ENCODE measurements at regions not wholly inside any gene's neighbourhood (a gene's known extent, or its start where the extent isn't known, plus 50 kb on each side); places are given as distances from the start of the nearest gene placed in this dataset.

GRCh38 chr4:177696438-177696966 lies 254.3 kb upstream of the AGA start:
- peak; percentile 24 for DNase-seq
- no peak overlapping the region for H3K4me3 ChIP-seq (ENCODE audit: insufficient read depth, low read depth, low read length)
- H3K36me3 ChIP-seq (replicated peaks; ENCODE audit: control insufficient read depth, insufficient read depth, low read length): no peaks in the 10 kb centered on the region
- no peaks in the 10 kb centered on the region for H3K27me3 ChIP-seq (ENCODE audit: control insufficient read depth, insufficient read depth, low read length)

DNA sequence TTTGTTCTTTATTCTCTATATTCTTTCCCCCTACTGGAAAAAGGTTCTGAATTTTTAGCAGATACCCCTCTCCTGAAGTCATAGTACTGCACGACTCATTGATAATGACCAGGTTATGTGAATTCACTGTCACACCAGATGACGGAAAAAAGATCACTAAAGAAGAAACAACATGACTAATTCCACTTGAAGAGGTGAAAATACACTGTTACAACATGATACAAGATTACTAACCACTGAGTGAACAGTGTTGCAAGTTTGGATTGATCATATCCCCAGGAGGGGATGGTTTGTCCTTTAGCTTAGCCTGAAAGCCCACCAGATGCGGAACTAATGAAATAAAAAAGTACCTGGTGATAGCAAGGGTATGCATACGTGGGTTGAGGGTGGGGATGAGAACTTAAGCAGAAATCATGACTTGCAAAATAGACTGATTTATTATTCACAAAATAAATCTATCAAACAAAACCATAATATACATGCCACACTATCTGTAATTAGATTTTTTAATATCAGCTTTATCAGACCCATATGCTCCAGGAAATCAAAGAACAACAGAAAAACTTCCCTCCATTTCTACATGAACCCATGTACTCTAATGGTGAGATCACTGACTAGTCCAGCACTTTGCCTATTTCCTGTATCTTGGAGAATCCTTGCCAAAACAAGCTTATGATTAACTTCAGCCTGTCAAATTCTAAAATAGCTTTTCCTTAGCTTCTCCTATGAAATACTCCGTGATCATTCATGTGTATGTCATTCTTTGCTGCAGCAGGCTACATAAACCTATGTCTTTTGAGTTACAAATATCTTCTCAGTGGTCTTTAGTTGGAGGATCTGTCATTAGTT lies 257.4 kb upstream of the AGA start:
- Histone ChIP-seq H3K27me3 (ENCODE audit: control insufficient read depth, insufficient read depth, low read length) (no peaks in the 10 kb centered on the region), H3K36me3 (replicated peaks; ENCODE audit: control insufficient read depth, insufficient read depth, low read length) (no peaks in the 10 kb centered on the region), H3K4me3 (ENCODE audit: insufficient read depth, low read depth, low read length) (no peak overlapping the region)
- no peak for DNase-seq

GRCh38 chr4:177706916-177707315 lies 264.7 kb upstream of the AGA start:
- Histone ChIP-seq H3K36me3 (replicated peaks; ENCODE audit: control insufficient read depth, insufficient read depth, low read length) (no peaks in the 10 kb centered on the region), H3K4me3 (ENCODE audit: insufficient read depth, low read depth, low read length) (no peak overlapping the region), H3K27me3 (ENCODE audit: control insufficient read depth, insufficient read depth, low read length) (no peaks in the 10 kb centered on the region)
- no peak for DNase-seq

- H3K36me3 ChIP-seq (replicated peaks; ENCODE audit: control insufficient read depth, insufficient read depth, low read length): no peaks in the 10 kb centered on the region
- H3K4me3 ChIP-seq (ENCODE audit: insufficient read depth, low read depth, low read length): no peak overlapping the region
- no peak for DNase-seq
- H3K27me3 ChIP-seq (ENCODE audit: control insufficient read depth, insufficient read depth, low read length): no peaks in the 10 kb centered on the region
These were observed 271.2 kb upstream of the AGA start for GRCh38 chr4:177713454-177713853.

GRCh38 chr4:177717407-177717806 lies 275.2 kb upstream of the AGA start:
- DNase-seq: no peak
- H3K36me3 ChIP-seq (replicated peaks; ENCODE audit: control insufficient read depth, insufficient read depth, low read length): no peaks in the 10 kb centered on the region
- H3K4me3 ChIP-seq (ENCODE audit: insufficient read depth, low read depth, low read length): no peak overlapping the region
- no peaks in the 10 kb centered on the region for H3K27me3 ChIP-seq (ENCODE audit: control insufficient read depth, insufficient read depth, low read length)

DNA sequence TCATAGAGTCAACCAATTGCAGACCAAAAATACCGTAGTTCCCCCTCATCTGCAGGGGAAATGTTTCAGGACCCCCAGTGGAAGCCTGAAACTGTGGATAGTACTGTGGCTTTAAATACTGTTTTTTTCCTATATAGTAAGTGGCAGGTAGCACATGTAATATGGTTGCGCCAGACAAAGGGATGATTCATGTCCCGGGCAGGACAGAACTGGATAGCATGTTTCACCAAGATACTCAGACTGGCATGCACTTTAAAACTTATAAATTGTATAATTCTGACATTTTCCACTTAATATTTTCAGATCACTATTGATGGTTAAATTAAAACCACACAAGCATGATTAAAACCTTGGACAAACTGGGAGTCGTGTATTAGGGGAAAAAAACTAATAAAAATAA lies 276.3 kb upstream of the AGA start:
- Histone ChIP-seq H3K36me3 (replicated peaks; ENCODE audit: control insufficient read depth, insufficient read depth, low read length) (no peaks in the 10 kb centered on the region), H3K27me3 (ENCODE audit: control insufficient read depth, insufficient read depth, low read length) (no peaks in the 10 kb centered on the region), H3K4me3 (ENCODE audit: insufficient read depth, low read depth, low read length) (no peak overlapping the region)
- DNase-seq: no peak

GRCh38 chr4:177726111-177726510 lies 283.9 kb upstream of the AGA start:
- no peaks in the 10 kb centered on the region for H3K36me3 ChIP-seq (replicated peaks; ENCODE audit: control insufficient read depth, insufficient read depth, low read length)
- DNase-seq: no peak
- H3K4me3 ChIP-seq (ENCODE audit: insufficient read depth, low read depth, low read length): no peak overlapping the region
- H3K27me3 ChIP-seq (ENCODE audit: control insufficient read depth, insufficient read depth, low read length): no peaks in the 10 kb centered on the region

- H3K36me3 ChIP-seq (replicated peaks; ENCODE audit: control insufficient read depth, insufficient read depth, low read length): no peaks in the 10 kb centered on the region
- no peaks in the 10 kb centered on the region for H3K27me3 ChIP-seq (ENCODE audit: control insufficient read depth, insufficient read depth, low read length)
- no peak for DNase-seq
- H3K4me3 ChIP-seq (ENCODE audit: insufficient read depth, low read depth, low read length): no peak overlapping the region
These were observed 286.3 kb upstream of the AGA start for GRCh38 chr4:177728361-177729152.

DNA sequence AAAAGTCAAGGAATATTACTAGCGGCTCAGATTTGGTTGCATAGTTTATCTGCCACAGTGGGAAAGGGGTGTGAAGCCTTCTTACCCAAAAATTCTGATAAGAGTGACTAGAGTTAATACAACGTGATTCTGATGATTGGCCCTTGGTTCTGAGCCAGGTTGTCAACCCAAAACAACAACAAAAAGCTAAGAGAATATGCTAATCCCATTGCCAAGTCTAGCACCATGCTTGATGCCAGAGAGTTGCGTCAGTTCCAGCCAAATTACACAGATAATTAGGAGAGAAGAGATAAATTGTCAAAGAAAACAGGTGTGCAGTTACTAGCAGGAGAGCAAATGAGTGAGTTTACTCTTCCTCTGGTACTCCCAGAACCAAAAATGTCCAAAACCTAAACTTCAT lies 287.4 kb upstream of the AGA start:
- no peak overlapping the region for H3K4me3 ChIP-seq (ENCODE audit: insufficient read depth, low read depth, low read length)
- H3K36me3 ChIP-seq (replicated peaks; ENCODE audit: control insufficient read depth, insufficient read depth, low read length): no peaks in the 10 kb centered on the region
- DNase-seq: no peak
- H3K27me3 ChIP-seq (ENCODE audit: control insufficient read depth, insufficient read depth, low read length): no peaks in the 10 kb centered on the region

- Histone ChIP-seq H3K27me3 (ENCODE audit: control insufficient read depth, insufficient read depth, low read length) (no peaks in the 10 kb centered on the region), H3K4me3 (ENCODE audit: insufficient read depth, low read depth, low read length) (no peak overlapping the region), H3K36me3 (replicated peaks; ENCODE audit: control insufficient read depth, insufficient read depth, low read length) (no peaks in the 10 kb centered on the region)
- no peak for DNase-seq
These were observed 295.2 kb upstream of the AGA start for GRCh38 chr4:177737387-177737940.

- no peaks in the 10 kb centered on the region for H3K27me3 ChIP-seq (ENCODE audit: control insufficient read depth, insufficient read depth, low read length)
- H3K4me3 ChIP-seq (ENCODE audit: insufficient read depth, low read depth, low read length): no peak overlapping the region
- H3K36me3 ChIP-seq (replicated peaks; ENCODE audit: control insufficient read depth, insufficient read depth, low read length): no peaks in the 10 kb centered on the region
- DNase-seq: no peak
These were observed 298.3 kb upstream of the AGA start for GRCh38 chr4:177740563-177740962.

- no peak for DNase-seq
- Histone ChIP-seq H3K4me3 (ENCODE audit: insufficient read depth, low read depth, low read length) (no peak overlapping the region), H3K27me3 (ENCODE audit: control insufficient read depth, insufficient read depth, low read length) (no peaks in the 10 kb centered on the region), H3K36me3 (replicated peaks; ENCODE audit: control insufficient read depth, insufficient read depth, low read length) (no peaks in the 10 kb centered on the region)
These were observed 317.5 kb upstream of the AGA start for GRCh38 chr4:177759729-177760128.

- no peak for DNase-seq
- H3K27me3 ChIP-seq (ENCODE audit: control insufficient read depth, insufficient read depth, low read length): no peaks in the 10 kb centered on the region
- no peak overlapping the region for H3K4me3 ChIP-seq (ENCODE audit: insufficient read depth, low read depth, low read length)
- no peaks in the 10 kb centered on the region for H3K36me3 ChIP-seq (replicated peaks; ENCODE audit: control insufficient read depth, insufficient read depth, low read length)
These were observed 319.5 kb upstream of the AGA start for GRCh38 chr4:177761692-177762091.

GRCh38 chr4:177769155-177769554 lies 326.9 kb upstream of the AGA start:
- no peak overlapping the region for H3K4me3 ChIP-seq (ENCODE audit: insufficient read depth, low read depth, low read length)
- H3K27me3 ChIP-seq (ENCODE audit: control insufficient read depth, insufficient read depth, low read length): no peaks in the 10 kb centered on the region
- no peak for DNase-seq
- no peaks in the 10 kb centered on the region for H3K36me3 ChIP-seq (replicated peaks; ENCODE audit: control insufficient read depth, insufficient read depth, low read length)

GRCh38 chr4:177770776-177771175 lies 328.5 kb upstream of the AGA start:
- DNase-seq: no peak
- H3K27me3 ChIP-seq (ENCODE audit: control insufficient read depth, insufficient read depth, low read length): no peaks in the 10 kb centered on the region
- no peak overlapping the region for H3K4me3 ChIP-seq (ENCODE audit: insufficient read depth, low read depth, low read length)
- H3K36me3 ChIP-seq (replicated peaks; ENCODE audit: control insufficient read depth, insufficient read depth, low read length): no peaks in the 10 kb centered on the region

All from H7 (cell line).